Ammon's horn (tissue), 1 donor: ENCODE measurements at regions not wholly inside any gene's neighbourhood (a gene's known extent, or its start where the extent isn't known, plus 50 kb on each side); places are given as distances from the start of the nearest gene placed in this dataset.

Experiments used
- DNase-seq: peaks from one replicate; pipeline ENCODE4 v3.0.0-alpha.2; 2016; ENCODE audit warnings: low spot score

DNA sequence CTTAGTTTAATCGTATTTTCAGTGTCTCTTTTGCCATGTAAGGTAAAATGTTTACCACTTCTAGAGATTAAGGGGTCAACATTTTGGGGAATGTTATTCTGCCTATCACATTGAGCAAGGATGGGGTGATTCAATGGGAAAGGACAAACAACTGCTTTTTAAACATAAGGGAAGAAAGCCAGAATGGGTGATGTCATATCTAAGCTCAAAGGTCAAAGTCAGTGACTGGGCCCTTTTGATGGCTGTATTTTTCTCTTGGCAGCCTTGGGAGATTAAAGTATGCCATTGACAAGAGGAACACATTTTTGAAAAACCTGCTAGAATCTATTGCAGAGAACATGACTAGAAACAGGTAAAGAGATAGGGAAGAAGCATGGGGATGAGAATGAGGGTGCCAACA is 477.3 kb upstream of the IRAK1BP1 start:
- no peak for DNase-seq

DNA sequence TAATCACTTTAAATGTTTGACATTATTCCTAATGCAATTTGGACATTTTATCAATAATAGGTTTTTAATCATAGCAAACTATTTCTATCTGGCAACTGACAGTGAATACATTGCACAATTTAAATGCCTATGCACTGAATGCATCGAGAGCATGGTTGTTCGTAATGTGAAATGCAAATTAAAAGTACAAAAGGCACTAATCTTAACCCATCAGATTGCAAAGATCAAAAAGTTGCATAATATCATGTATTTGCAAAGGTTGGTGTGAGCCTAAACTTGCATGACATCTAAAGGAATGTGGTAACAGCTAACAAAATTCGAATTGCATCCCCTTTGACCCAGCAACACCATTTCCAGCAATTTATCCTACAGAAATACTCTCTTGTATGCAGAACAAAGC is 469.9 kb upstream of the IRAK1BP1 start:
- DNase-seq, result no peak

DNA sequence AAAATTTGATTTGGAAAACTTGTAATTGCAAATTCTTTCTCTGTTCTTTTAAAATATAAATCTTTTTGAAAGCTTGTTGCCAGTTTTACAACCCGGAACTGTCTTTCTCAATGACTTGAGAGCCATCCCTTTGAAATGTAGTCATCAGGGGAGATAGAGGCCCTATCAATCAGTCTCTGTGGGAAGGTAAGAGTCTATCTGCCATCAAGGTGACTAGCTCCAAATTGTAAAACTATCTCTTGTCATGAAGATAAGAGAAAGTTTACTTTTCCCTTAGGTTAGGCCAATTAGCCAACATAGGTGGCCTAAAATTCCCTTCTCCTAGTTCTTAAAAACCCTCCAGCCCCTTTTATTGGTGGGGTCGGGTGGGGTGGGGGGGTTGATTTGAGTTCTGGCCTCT is 469.1 kb upstream of the IRAK1BP1 start:
- no peak for DNase-seq

DNA sequence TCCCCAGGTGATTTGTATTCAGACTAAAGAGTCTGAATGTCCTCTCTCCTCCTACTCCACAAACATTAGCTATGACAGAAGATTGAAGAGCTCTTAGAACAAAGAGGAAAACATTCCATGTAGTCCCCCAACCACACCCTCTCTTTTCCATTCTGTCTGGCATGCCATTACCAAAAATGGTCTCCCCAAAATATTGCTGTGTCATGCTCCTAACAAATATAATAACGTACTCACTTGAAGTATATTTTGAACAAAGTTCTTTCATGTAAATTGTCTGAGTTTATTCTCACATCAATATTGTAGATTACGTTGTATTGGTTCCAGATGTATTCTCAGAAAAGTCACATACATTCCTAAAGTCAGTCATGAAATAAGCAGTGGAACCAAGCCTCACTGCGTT is 467.3 kb upstream of the IRAK1BP1 start:
- no peak for DNase-seq

DNA sequence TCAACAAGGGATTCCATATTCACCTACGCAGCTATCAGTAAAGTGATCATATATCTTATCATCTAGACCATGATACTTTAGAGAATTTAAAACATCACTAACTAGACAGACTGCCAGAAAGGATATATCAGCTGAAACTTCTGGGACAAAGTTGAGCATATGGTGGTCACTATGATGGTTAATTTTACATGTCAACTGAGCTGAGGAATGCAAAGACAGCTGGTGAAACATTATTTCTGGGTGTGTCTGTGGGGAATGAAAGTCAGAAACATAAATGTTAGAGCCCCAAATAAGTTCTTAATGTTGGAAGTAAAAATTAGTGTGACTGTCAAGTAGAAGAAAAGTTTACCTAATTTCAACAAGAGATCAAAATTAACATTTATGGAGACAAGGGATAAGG is 440.0 kb upstream of the IRAK1BP1 start:
- DNase-seq, result no peak

DNA sequence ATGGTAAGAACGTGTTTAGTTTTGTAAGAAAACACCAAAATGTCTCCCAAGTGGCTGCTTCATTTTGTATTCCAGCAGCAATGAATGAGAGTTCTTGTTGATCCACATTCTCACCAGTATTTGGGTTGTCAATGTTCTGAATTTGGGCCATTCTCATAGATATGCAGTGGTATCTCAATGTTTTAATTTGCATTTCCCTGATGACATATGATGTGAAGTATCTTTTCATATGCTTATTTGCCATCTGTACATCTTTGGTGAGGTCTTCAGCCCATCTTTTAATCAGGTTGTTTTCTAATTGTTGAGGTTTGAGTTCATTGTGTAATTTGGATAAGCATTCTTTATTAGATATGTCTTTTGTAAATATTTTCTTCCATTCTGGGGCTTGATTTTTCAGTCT is 436.8 kb upstream of the IRAK1BP1 start:
- no peak for DNase-seq

DNA sequence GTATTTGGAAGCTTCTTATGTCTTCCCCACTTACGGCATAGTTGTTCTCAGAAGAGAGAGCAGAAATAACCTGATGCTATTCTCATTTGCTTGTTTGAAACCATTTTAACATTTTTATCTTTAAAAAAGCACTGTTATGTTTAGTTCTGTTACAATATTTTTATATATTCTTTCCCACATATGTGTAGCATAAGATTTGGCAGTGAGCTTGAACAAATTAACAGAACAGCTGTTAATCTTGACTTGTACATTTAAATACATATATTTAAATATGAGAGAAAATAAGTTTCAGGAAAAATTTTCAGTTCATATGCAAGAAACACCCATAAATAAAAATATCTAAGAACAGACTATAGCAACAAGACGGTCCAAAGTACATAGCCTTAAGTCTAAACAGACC is 431.7 kb upstream of the IRAK1BP1 start:
- no peak for DNase-seq

DNA sequence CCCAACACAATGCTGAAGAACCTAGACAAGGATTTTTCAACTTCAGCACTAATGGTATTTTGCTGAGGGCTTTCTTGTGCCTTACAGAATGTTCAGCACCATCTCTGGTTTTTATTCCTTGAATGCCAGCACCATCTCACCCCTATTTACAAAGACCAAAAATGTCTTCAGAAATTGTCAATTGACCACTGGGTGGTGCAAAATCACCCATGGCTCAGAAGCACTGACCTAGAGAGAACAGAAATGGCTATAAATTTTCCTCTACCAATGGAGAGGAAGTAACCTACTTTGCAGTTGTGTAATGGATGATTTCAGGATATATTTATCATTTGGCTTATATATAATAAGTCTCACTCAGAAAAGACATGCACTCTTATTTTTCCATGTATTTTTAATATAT is 431.0 kb upstream of the IRAK1BP1 start:
- no peak for DNase-seq

DNA sequence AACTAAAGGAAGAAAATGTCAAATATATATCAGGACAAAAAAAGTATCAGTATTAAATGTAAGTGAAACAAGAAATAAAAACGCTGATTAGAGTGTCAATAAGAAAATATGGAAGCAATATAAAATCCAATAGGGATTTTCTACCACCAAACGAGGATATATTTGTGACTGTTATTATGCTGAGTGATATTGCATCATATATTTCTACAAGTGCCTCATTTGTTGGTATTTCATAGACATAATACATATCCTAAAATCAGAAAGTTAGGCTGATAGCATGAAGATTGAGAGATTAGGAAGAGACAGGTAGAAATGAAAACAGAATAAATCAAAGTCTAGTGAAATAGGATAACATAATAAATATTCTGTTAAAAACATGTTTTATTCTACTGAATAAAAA is 429.2 kb upstream of the IRAK1BP1 start:
- DNase-seq, result no peak

DNA sequence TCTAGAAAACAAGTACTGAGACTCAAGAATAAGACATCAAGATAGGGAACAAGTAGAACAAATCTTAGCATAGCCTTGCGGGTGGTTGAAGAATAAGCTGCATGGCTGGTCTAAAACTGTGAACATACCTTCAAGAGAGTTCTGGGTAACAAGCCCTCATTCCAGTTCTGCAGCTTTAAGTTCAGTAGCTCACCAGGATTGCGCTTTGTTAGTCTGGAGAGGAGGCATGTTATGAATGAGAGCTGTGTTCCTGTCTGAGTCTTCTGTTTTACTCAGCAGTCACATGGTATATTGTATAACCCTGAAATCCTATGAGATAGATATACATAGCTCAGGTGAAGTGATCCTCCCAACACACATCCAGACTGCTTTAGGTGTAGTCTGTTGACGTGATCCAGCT is 406.6 kb upstream of the IRAK1BP1 start:
- DNase-seq, result no peak

DNA sequence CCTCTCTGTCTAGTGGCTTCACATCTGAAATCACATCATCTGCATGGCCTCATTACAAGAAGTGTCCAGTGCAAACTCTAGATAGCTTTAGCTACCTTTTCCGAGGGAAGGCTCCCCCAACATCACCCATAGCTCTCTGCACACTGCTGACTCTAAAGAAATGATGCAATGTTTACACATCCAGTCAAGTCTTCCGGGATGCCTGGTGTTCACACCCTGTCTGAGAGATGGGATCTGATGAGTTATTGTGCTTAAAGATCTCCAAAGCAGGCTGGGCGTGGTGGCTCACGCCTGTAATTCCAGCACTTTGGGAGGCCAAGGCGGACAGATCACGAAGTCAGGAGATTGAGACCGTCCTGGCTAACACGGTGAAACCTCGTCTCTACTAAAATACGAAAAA is 404.6 kb upstream of the IRAK1BP1 start:
- DNase-seq, result no peak

DNA sequence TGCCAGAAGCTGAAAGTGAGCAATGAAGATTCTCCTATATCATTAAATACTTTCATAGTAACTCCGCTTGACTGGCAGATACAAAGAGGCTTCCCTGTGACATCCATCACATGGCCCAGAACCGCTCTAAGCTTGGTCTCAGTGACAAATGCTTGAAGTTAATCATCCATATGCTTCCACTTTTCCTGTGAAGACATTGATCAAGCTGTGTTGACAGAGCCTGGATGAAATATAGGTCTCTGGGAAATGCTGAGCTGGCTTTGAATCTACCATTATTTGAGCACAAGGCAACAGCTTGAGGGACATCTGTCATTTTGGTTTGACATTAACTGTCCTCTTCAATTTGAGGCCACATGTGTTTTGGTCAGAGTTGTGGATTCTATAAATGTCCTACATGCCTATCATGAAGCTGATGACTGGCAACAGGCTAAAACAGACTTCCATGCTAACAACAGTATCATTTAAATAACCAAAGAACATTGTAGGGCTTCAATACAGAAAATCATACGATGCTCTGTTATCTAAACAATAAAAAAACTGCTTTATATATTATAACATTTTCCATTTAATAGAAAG is 402.2 kb upstream of the IRAK1BP1 start:
- no peak for DNase-seq

DNA sequence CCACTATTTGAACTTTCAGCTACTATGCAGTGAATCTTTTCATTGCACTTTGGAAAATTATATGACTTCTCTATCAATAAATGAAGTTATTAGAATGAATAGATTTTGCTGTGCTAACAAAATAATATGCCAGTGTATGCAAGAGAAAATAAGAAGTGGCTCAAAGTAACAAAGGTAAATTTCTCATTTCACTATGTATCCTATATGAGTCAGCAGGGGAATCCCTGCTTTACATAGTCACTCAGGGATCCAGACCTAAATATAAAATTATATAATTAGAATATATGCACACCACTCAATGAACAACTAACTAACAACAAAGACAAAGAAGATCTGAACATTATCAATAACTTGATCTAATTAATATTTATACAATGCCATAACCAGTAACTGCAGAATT is 390.8 kb upstream of the IRAK1BP1 start:
- DNase-seq, result no peak

DNA sequence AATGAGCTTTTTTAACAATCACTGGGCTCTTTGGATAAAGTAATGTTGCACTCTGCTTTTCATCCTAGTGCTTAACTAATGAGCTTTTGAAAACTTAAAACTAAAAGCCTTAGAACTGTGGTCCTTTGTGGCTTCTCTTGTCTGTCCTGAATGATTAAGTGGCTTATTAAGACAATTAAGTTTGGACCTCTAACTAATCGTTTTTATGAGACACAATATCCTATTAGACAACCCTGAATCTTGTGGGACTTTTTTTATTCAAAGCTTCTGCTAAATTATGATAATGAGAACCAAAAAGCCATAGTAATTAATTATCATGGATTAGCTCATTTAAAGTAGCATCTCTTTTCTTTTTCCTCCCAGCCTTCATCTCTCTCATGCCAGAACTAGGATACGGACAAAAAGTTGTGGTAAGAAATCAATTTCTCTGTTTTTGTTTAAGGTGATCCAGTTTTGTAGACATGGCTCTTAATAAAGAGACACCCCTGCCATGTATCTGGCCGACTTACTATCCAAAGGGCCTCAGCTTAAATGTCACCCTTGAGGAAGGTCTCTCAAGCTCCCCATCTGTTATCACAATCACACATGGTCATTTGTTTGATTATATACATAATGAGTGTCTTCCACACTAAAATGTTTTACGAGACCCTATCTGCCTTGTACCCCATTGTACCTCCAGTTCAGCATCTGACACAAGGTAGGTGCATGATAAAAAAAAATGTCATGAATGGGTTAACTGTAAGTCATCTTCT is 384.4 kb upstream of the IRAK1BP1 start:
- no peak for DNase-seq

DNA sequence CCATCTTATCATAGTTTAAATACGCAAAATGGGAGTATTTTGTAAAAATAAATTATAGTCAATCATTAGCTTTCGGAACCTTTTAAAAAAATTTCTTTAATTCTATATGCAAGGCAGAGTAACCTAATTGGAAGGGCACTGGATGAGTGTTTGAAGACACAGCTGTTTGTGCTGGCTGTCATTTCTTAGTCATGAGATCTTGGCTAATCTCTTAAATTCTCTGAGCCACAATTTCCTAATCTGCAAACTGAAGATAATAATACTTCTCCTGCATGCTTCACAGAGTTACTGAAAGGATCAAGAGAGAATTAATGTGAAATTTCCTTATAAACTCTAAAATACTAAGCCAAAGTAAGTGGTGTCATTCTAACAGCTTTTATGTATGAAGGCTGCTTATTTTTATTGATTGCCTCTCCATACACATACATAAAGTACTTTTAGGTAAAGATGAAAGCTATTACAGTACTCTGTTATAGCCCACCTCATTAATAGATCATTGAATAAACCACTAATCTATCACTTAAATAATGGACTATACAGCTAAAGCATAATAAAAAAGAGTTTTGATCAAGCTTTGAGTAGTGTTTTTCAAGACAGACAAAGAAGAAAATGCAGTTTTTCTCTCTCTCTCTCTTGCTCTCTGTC is 383.7 kb upstream of the IRAK1BP1 start:
- no peak for DNase-seq

DNA sequence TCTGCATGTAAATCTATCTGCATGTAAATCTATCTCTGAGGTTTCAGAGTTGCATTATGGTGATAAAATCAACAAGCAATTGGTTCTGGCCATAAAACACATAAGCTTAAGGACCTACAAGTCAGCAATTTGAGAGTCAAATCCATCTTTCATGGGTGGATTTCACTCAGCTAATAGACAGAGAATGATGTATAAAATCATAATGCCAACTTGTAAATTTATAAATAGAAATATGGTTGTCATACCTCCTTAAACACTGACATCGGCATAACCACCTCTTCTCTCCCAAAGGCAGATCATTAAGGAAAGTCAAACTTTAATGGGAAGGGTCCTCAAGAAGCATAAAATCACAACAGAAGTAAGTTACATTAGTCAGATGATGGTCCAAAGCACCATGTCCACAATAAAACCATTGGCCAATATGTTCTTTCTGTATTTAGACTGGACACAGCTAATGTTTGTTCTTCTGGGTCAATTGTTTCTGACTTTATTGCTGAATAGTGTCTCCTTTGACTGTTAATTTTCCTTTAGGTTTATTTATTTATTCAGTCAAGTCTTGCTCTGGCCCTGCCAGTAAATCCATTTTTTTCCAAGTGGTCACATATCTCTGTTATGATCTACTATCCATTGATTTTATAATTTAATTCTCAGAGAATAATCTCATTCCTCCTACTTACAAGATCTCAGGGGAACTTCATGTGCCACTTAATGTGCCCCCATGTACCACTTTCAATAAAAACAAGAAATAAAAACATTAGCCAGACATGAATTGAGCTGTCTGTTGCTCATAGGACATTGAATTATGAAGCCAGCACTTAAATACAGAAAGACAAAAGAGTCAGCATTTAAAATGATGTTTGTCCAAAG is 382.9 kb upstream of the IRAK1BP1 start:
- no peak for DNase-seq

DNA sequence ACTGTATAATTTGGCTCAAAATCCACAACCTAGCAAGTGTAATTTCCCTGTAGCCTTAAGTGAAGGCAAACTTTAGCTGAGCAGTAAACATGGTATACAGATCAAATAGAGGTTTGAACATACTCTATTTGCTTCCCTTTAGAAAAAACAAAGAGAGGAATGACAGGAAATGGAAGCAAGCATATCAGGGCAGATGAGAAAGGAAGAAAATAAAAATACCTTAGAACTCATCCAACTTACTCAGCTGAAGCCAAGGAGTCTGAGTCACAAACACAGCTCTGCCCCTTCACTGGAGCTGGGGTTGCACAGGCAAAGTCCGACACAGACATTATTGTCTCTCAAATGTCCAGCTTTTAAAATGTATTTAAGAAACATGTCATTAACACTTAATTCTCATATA is 379.9 kb upstream of the IRAK1BP1 start:
- no peak for DNase-seq

DNA sequence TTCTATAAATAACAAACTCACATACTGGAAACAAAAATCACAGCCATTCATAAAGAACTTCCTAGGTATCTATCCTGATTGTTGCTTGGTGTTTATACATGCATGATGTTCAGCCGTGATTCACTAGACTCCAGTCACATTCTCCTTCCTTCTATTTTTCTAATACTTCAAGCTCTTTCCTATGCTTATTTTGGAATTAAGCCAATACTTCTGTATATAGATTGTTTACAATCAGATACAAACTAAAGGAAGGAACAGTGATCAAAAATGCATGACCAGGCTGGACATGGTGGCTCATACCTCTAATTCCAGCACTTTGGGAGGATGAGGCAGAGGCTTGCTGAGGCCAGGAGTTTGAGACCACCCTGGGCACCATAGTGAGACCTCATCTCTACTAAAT is 377.5 kb upstream of the IRAK1BP1 start:
- DNase-seq, result no peak

DNA sequence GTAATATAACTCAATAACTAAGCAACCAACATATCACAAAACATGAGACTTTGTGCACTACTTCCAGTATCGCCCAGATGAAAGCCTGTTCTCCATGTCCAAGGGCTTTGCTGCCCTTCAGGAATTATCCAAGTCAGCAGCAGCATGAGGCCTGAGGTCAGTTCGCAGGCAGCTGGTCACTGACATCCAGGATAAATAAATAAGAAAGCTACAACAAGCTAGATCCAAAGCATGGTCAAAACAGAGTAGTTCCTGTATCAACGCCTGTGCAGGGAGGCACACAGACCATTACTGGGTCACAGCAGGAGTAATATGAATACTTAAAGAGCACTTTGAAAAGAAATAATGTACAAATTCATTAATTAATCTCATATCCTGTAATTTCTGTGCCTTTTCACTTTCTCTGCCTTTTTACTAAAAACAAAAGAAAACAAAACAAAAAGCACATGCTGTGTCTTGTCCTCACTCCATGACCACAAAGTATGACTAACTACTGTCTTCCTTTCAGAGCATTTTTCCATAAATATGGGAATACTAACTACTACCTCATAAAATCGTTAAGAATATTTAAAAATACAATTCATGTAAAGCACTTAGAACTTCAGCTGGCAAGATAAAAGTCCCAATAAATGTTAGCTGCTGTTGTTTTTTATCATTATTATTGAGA is 374.9 kb upstream of the IRAK1BP1 start:
- no peak for DNase-seq

DNA sequence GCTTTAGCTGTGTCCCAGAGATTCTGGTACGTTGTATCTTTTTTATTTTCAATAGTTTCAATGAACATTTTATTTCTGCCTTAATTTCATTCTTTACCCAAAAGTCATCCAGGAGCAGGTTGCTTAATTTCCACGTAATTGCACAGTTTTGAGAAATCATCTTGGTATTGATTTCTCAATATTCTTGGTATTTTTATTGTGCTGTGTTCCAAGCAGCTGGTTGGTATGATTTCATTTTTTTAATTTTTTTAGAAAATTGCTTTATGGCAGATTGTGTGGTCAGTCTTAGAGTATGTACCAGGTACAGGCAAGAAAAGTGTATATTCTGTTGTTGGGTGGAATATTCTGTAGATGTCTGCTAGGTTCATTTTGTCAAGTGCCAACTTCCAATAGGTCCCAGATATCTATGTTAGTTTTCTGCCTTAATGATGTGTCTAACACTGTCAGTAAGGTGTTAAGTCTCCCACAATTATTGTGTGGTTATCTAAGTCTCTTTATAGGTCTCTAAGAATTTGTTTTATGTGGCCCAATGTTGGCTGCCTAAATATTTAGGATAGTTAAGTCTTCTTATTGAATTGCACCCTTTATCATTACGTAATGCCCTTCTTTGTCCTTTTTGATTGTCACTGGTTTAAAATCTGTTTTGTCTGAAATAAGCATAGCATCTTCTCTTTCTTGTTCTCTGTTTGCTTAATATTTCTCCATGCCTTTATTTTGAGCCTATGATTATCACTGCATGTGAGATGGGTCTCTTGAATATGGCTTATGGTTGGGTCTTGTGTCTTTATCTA is 366.9 kb upstream of the IRAK1BP1 start:
- DNase-seq, result no peak

DNA sequence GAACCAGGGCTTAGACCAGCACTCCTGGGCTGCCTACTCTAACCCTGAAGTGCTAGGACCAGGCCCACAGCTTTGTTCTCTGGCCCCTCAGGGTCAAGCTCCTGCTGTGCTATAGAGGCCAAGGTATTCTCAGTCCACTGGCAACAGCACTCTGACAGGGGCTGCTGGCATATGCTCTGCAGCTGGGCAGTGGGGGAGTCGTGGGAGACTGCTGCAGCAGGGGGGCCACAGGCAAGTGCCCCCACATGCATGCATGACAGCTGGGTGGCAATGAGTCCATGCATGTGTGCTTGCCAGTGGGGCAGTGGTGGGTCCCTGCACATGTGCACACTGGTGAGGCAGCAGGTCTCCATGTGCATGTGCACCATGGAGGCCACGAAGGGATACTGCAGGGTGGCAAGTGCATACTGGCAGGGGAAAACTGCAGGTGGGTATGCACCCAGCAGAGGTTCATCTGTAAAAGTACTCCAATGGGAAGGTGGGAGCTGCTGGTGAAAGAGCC is 364.9 kb upstream of the IRAK1BP1 start:
- DNase-seq, result no peak
